Esophagus muscularis mucosa (tissue), 4 donors: ENCODE measurements at regions not wholly inside any gene's neighbourhood (a gene's known extent, or its start where the extent isn't known, plus 50 kb on each side); places are given as distances from the start of the nearest gene placed in this dataset.

Source experiments
- CTCF ChIP-seq, 3 experiments: fragments of 200-600 bp in 2 of 3; fragments of 450-650 bp in 1 of 3; sonication (generic) in 2 of 3; IDR thresholded peaks; one replicate each; pipeline ENCODE4 v1.5.1; 2017 to 2019; ENCODE audit warnings: antibody characterized with exemption in 3 of 3, mild to moderate bottlenecking in 2 of 3, moderate library complexity in 1 of 3
- EP300 ChIP-seq: sonication (generic); formaldehyde crosslinking; IDR thresholded peaks from one replicate; pipeline ENCODE4 v1.6.1; 2017; ENCODE audit warnings: antibody characterized with exemption
- POLR2A ChIP-seq: fragments of 450-650 bp; IDR thresholded peaks from one replicate; pipeline ENCODE4 v1.6.1; 2017; ENCODE audit warnings: antibody characterized with exemption, moderate library complexity, mild to moderate bottlenecking, low read depth
- POLR2AphosphoS5 ChIP-seq, 2 donors: sonication (generic); formaldehyde crosslinking; IDR thresholded peaks; one replicate each; pipeline ENCODE4 v1.6.1; 2017; ENCODE audit warnings: antibody characterized with exemption in 2 of 2

DNA sequence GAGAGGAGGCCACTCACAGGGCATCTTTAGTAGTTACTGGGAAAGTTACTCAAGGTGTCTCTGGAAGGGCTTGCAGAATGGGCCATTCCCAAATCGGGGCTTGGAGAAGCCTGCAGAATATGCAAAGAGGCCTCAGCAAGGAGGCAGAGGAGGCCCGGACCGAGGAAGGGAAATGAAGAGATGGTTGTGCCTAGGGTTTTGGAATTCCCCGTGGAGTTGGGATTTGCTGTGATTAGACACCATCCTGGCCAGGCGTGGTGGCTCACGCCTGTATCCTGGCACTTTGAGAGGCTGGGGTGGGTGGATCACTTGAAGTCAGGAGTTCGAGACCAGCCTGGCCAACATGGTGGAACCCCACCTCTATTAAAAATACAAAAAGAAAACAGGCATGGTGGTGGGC is 193.0 kb downstream of the IRF8 start:
- TF ChIP-seq CTCF (IDR thresholded peaks at IDR 0.05) (no peak), POLR2A (no peak), POLR2AphosphoS5 (IDR thresholded peaks at IDR 0.05) (no peak), EP300 (no peak)
